B cell (primary cell): ENCODE measurements at regions not wholly inside any gene's neighbourhood (a gene's known extent, or its start where the extent isn't known, plus 50 kb on each side); places are given as distances from the start of the nearest gene placed in this dataset.

Experiments
- CTCF ChIP-seq: fragments of 200-600 bp; IDR thresholded peaks from one replicate; pipeline ENCODE4 v1.8.0; 2022; ENCODE audit warnings: antibody characterized with exemption, mild to moderate bottlenecking
- EZH2 ChIP-seq: IDR thresholded peaks from 2 replicates; pipeline ENCODE4 v1.6.1; 2012; ENCODE audit warnings: borderline replicate concordance, low read depth, mild to moderate bottlenecking, moderate library complexity, low read length; ENCODE audit not compliant: insufficient read depth, poor library complexity, severe bottlenecking

- TF ChIP-seq CTCF (no peak), EZH2 (no peak)
Measured at GRCh38 chr3:72278349-72279067, 493.6 kb upstream of the PROK2 start.
